HG03460 (cell line): ENCODE measurements at regions not wholly inside any gene's neighbourhood (a gene's known extent, or its start where the extent isn't known, plus 50 kb on each side); places are given as distances from the start of the nearest gene placed in this dataset.
"Not testable (repeated sequence)": the region's sequence is repeated elsewhere in the genome, so short reads cannot be mapped to it uniquely, and the experiment has no call there.

Experiments used
- ATAC-seq: cut with Tn5 transposase; IDR thresholded peaks from one replicate; pipeline ENCODE4 v1.9.1; 2021; ENCODE audit not compliant: unreplicated experiment

- ATAC-seq = peak; percentile 82
These were observed 142.4 kb downstream of the ANXA2 start for GRCh38 chr15:60255390-60255789.

DNA sequence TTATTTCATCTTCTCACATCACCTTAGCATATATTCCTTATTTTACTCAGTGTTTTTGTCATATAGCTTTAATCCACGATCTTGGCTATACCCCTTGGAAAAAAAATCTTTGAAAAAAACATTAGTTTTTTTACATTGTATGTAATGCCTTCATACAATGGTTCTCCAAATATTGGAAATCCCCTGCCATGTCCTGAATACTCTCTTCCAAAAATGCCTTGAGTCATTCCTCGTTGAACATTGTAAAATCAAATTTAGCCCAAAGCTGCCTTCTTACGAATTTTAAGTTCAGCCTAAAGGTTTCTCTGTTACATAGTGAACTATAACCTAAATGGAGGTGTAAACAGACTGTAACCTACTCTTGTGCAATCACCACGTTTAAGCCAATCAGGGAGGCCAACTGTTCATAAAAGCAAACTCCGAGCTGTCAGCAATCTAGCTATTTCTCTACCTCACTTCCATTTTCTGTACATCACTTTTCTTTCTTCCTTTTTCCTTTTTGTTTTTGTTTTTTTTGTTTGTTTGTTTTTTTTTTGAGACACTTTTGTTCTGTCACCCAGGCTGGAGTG lies 140.1 kb downstream of the ANXA2 start:
- ATAC-seq = no peak

DNA sequence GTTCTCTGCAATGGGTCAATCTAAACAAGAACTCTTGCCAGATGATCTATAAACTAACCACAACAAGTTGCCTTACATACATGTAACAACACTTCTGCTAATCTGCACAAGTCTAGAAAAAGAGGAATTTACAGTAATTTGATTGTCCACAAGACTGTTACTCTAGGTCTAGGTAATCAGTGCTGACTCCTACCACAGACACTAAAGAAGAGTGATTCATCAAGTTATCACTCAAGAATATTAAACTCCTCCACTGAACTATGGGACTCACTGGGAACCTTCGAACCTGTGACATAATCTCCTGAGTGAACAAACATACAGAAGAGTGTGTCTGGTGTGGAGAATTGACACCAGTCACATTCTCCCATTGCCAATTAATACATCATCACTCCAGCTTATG lies 138.3 kb downstream of the ANXA2 start:
- ATAC-seq = no peak

GRCh38 chr15:60264088-60264487 lies 133.7 kb downstream of the ANXA2 start:
- no peak for ATAC-seq

GRCh38 chr15:60264566-60264965 lies 133.2 kb downstream of the ANXA2 start:
- ATAC-seq = no peak

GRCh38 chr15:60265057-60265456 lies 132.7 kb downstream of the ANXA2 start:
- ATAC-seq = no peak

- ATAC-seq = no peak
These were observed 125.2 kb downstream of the ANXA2 start for GRCh38 chr15:60272623-60273022.

GRCh38 chr15:60275624-60276023 lies 122.2 kb downstream of the ANXA2 start:
- ATAC-seq = no peak

DNA sequence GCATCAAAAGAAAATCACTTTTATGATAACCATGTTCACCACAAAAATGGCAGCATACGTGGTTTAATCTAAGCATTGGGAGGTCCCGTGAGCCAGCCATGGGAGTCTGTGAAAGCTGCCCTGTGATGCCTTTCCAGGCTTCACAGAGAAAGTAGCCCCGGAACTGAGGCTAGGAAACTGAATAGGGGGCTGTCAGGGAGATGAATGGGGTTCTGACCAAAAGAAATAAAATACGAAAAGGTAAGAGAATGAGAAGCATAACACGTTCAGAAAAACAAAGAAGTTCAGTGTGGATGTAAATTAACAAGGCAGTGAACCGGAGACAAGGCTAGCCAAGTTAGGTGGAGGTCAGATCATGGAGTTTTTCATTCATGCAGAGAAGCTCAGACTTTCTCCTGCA lies 118.9 kb downstream of the ANXA2 start:
- no peak for ATAC-seq

DNA sequence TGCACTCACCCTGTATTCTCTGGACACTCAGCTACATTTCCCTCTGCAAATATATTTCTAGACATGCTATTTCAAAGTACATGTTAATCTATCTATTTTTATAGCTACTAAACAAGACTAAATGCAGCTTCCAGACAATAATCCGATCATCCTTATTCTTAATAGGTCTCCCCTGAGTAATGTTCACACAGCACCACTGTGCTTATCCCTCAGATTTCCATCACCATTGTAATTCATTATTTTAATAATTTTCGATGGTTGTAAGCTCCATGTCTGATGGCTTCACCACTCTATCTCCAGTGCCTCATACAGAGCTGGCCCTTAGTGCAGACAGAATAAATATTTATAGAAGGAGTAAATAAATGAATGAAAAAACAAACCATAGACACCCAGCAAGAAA lies 117.5 kb downstream of the ANXA2 start:
- no peak for ATAC-seq

DNA sequence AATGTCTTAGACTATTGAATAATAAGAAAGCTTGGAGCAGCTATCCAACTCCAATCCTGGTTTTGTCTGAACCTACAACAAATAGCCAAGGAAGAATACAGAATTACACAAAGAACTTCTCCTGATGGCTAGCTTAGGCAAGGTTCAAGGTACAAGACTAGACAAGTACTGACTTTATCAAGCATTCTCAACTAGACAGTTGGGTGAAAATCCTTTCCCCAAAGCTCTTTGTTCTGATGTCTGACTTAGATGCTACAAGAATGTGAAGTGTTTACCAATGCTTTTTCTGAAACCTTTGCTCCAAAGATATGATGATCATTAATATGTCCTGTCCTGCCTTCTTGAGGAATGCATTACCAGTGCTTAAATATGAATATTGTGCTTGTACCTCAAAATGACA lies 113.8 kb downstream of the ANXA2 start:
- ATAC-seq = no peak

GRCh38 chr15:60295901-60296300 lies 101.9 kb downstream of the ANXA2 start:
- ATAC-seq = not testable (repeated sequence)

DNA sequence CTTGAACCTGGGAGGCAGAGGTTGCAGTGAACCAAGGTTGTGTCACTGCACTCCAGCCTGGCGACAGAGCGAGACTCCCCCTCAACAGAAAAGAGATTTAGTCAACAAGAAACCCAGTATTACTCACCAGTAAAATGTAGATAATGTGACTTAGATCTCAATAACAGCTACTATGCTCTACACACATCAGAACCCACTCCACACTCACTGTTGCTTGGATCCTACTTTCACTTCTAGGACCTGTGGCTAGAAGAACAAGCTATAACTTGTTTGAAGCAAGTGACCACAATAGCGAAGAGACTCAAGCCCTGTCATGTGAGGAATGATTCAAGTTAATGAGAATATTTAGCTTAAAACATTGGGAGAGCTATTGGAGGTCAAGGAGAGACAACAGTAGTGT lies 100.7 kb downstream of the ANXA2 start:
- ATAC-seq = no peak
